ENCODE measurements at regions not wholly inside any gene's neighbourhood (a gene's known extent, or its start where the extent isn't known, plus 50 kb on each side); places are given as distances from the start of the nearest gene placed in this dataset.

GRCh38 chr1:2971101-2971501 lies 50.2 kb upstream of the ACTRT2 start:
- H3K36me3 Mint-ChIP-seq (ENCODE audit: low read depth, unreplicated experiment): no peaks in the 10 kb centered on the region
- H3K4me3 Mint-ChIP-seq (ENCODE audit: unreplicated experiment): no peak overlapping the region
- Histone ChIP-seq H3K36me3 (ENCODE audit: insufficient read depth, low read length) (no peaks in the 10 kb centered on the region), H3K79me2 (ENCODE audit: insufficient read depth, low read length) (no peaks in the 10 kb centered on the region), H3K9ac (ENCODE audit: low read length) (no peak overlapping the region), H3K4me1 (ENCODE audit: insufficient read depth, low read length) (no peaks in the 10 kb centered on the region), H3K9me3 (ENCODE audit: insufficient read depth, low read depth, low read length) (no peaks in the 10 kb centered on the region), H3K4me2 (ENCODE audit: low read length) (no peak overlapping the region), H3K27me3 (ENCODE audit: insufficient read depth, low read length) (no peaks in the 10 kb centered on the region), H3K4me3 (ENCODE audit: insufficient read depth, low read depth, low read length) (no peak overlapping the region), H2AFZ (ENCODE audit: low read depth, low read length) (no peak overlapping the region), H3K27ac (ENCODE audit: low read depth, low read length) (no peak overlapping the region), H4K20me1 (ENCODE audit: insufficient read depth, low read length) (no peaks in the 10 kb centered on the region)
- no peak for FAIRE-seq
- no peak overlapping the region for H3K27ac Mint-ChIP-seq (ENCODE audit: unreplicated experiment)
- no peak for DNase-seq (ENCODE audit: low read depth)
- H3K4me1 Mint-ChIP-seq (ENCODE audit: low read depth, unreplicated experiment): no peaks in the 10 kb centered on the region
- H3K27me3 Mint-ChIP-seq (ENCODE audit: low read depth, unreplicated experiment): peaks cover 6% of the 10 kb centered on the region
- H3K9me3 Mint-ChIP-seq (ENCODE audit: unreplicated experiment): no peaks in the 10 kb centered on the region
- TF ChIP-seq, protein P1, sequence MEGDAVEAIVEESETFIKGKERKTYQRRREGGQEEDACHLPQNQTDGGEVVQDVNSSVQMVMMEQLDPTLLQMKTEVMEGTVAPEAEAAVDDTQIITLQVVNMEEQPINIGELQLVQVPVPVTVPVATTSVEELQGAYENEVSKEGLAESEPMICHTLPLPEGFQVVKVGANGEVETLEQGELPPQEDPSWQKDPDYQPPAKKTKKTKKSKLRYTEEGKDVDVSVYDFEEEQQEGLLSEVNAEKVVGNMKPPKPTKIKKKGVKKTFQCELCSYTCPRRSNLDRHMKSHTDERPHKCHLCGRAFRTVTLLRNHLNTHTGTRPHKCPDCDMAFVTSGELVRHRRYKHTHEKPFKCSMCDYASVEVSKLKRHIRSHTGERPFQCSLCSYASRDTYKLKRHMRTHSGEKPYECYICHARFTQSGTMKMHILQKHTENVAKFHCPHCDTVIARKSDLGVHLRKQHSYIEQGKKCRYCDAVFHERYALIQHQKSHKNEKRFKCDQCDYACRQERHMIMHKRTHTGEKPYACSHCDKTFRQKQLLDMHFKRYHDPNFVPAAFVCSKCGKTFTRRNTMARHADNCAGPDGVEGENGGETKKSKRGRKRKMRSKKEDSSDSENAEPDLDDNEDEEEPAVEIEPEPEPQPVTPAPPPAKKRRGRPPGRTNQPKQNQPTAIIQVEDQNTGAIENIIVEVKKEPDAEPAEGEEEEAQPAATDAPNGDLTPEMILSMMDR (IDR thresholded peaks at IDR 0.05; ENCODE audit: insufficient read depth, low read depth, low read length): no peak
- TF ChIP-seq EZH2 (IDR thresholded peaks at IDR 0.05; ENCODE audit: insufficient read depth, low read length): no peak
